Ovary (tissue), 7 donors: ENCODE measurements at regions not wholly inside any gene's neighbourhood (a gene's known extent, or its start where the extent isn't known, plus 50 kb on each side); places are given as distances from the start of the nearest gene placed in this dataset.

Source experiments
- DNase-seq, 5 donors: peaks; one replicate each; pipeline ENCODE4 v3.0.0-alpha.2; 2019 to 2020
- H3K27ac ChIP-seq, 2 donors: fragments of 200-600 bp; one replicate each; pipeline versions ENCODE4 v1.5.1 to v1.8.0; 2019 to 2022
- H3K27me3 ChIP-seq: fragments of 200-600 bp; one replicate; pipeline ENCODE4 v1.8.0; 2022
- H3K36me3 ChIP-seq: fragments of 200-600 bp; sonication (generic); one replicate; pipeline ENCODE4 v1.5.1; 2019
- H3K4me1 ChIP-seq: one replicate; pipeline ENCODE4 v1.8.1; 2013; ENCODE audit warnings: mild to moderate bottlenecking, moderate library complexity; ENCODE audit not compliant: insufficient read depth
- H3K4me3 ChIP-seq: fragments of 200-600 bp; sonication (generic); one replicate; pipeline ENCODE4 v1.5.1; 2017
- H3K9me3 ChIP-seq, 2 donors: fragments of 200-600 bp in 1 of 2; sonication (generic) in 1 of 2; one replicate each; pipeline versions ENCODE4 v1.5.1 to v1.8.1; 2013 to 2019; ENCODE audit warnings: mild to moderate bottlenecking in 1 of 2, moderate library complexity in 1 of 2
- EP300 ChIP-seq: sonication (generic); formaldehyde crosslinking; IDR thresholded peaks from one replicate; pipeline ENCODE4 v1.6.1; 2017; ENCODE audit warnings: antibody characterized with exemption
- POLR2A ChIP-seq: fragments of 450-650 bp; IDR thresholded peaks from one replicate; pipeline ENCODE4 v1.6.1; 2017; ENCODE audit warnings: antibody characterized with exemption, mild to moderate bottlenecking, moderate library complexity
- WGBS, 3 donors: extraction: QIAGEN DNeasy Blood & Tissue Kit in 1 of 3; methylation state at CpG; one replicate each; pipeline versions ENCODE4 v1.1.5 to v1.1.7; 2013 to 2017; 5-methylcytosine and 5-hydroxymethylcytosine counted together
- intact Hi-C, 4 donors: fragments of 100-400 bp; cut with DNase I; formaldehyde crosslinking; loops; one replicate each; pipeline versions ENCODE4 v1.11.0 to v1.15.1; 2022 to 2023
- TF ChIP-seq, protein P1 (sequence below), 3 donors: fragments of 450-650 bp in 2 of 3; fragments of 200-600 bp in 1 of 3; IDR thresholded peaks; one replicate each; pipeline versions ENCODE4 v1.5.1 to v1.8.0; 2016 to 2022; ENCODE audit warnings: antibody characterized with exemption in 3 of 3, mild to moderate bottlenecking in 1 of 3
- donor health status: DM: no; HTN: no; CAD: no; lungs with moderate emphysema.
- donor health status: DM: no; HTN: no; CAD: no.
- donor health status: Bipolar disorder and iron deficiency.
- donor health status: DM: no; HTN: no; CAD: no.
- donor health status: DM: yes; HTN: yes; CAD: no.

DNA sequence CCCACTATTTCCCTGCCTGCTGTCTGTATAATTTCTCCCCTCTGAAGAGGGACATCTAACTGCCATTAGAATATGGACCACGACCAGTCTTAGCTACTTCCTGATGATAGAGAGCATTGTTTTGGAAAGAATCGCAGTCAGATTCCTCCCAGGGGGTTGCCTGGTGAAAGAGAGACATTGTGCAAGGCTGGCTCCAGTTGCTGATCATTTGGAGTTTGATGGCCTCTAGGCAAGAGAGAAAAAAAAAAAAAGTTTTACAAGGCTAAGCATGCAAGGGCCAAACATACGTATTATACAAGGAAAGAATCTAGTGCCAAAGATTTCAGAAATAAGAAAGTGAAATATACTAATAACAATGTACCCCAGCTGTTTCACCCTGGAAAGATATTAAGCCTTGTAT, 182.2 kb downstream of the CMPK2 start:
- Histone ChIP-seq H3K27ac (no peak overlapping the region), H3K9me3 (no peaks in the 10 kb centered on the region), H3K36me3 (no peaks in the 10 kb centered on the region), H3K4me3 (no peak overlapping the region), H3K4me1 (no peaks in the 10 kb centered on the region), H3K27me3 (no peaks in the 10 kb centered on the region)
- 56 to 70% (median 64%) methylated on average over 3 of the region's 3 CpGs for WGBS, 3 donors
- TF ChIP-seq, protein P1, sequence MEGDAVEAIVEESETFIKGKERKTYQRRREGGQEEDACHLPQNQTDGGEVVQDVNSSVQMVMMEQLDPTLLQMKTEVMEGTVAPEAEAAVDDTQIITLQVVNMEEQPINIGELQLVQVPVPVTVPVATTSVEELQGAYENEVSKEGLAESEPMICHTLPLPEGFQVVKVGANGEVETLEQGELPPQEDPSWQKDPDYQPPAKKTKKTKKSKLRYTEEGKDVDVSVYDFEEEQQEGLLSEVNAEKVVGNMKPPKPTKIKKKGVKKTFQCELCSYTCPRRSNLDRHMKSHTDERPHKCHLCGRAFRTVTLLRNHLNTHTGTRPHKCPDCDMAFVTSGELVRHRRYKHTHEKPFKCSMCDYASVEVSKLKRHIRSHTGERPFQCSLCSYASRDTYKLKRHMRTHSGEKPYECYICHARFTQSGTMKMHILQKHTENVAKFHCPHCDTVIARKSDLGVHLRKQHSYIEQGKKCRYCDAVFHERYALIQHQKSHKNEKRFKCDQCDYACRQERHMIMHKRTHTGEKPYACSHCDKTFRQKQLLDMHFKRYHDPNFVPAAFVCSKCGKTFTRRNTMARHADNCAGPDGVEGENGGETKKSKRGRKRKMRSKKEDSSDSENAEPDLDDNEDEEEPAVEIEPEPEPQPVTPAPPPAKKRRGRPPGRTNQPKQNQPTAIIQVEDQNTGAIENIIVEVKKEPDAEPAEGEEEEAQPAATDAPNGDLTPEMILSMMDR (IDR thresholded peaks at IDR 0.05), result no peak
- no peak for TF ChIP-seq POLR2A
- TF ChIP-seq EP300, result no peak
- no peak for DNase-seq
- intact Hi-C loops, result no loop called here

DNA sequence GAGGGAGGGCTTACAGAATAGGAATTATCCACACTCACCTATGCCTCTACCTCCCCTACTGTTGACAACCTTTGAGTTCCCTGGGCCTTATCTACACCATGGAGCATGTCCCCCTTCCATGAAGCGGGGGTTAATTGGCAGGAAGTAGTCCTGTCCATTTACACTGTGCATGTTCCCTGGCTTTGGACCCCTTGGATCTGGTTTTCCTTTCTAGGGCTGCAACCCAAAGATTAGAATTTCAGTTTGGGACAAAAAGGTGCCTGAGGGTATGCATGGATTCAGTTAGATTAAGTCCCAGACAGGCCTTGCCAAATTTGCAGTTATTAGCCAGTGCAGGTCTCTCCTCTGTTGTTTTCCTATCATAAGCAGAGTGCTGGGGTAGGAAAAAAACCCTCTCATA, 180.3 kb downstream of the CMPK2 start:
- 90 to 100% (median 93%) methylated on average over 1 of the region's 1 CpG for WGBS, 3 donors

DNA sequence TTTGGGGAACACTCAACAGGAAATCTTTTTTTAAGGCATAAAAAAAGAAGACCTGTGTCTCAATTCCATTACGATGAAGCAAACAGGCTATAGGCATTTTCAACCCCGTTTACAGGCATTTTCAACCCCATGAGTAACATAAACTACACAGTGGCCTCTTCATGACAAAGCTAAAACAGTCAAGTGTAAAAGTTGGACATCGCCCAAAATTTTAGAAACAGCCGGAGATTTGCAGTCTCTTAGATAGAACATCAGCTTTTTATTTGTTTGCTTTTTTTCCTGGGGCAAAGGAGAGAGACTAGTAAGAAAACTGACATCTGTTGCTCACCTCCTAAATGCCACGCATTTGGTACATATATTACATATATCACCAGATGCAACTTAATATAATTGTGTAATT, 173.7 kb downstream of the CMPK2 start:
- H3K27me3 ChIP-seq, result no peaks in the 10 kb centered on the region
- no peaks in the 10 kb centered on the region for H3K36me3 ChIP-seq
- no peak overlapping the region for H3K27ac ChIP-seq
- TF ChIP-seq, protein P1 (IDR thresholded peaks at IDR 0.05), result no peak
- no peak for TF ChIP-seq POLR2A
- no peak for TF ChIP-seq EP300
- DNase-seq, result no peak
- no peaks in the 10 kb centered on the region for H3K9me3 ChIP-seq
- H3K4me3 ChIP-seq, result no peak overlapping the region
- intact Hi-C loops, result no loop called here
- H3K4me1 ChIP-seq, result no peaks in the 10 kb centered on the region
- WGBS, 3 donors, result 40 to 55% (median 45%) methylated on average over 5 of the region's 5 CpGs

More for the DNA sequence above, 180.3 kb downstream of the CMPK2 start:
- no peak overlapping the region for H3K27ac ChIP-seq
- H3K4me1 ChIP-seq, result no peaks in the 10 kb centered on the region
- no peak overlapping the region for H3K4me3 ChIP-seq
- intact Hi-C loops, result no loop called here
- no peak for TF ChIP-seq EP300
- TF ChIP-seq, protein P1 (IDR thresholded peaks at IDR 0.05), result no peak
- TF ChIP-seq POLR2A, result no peak
- no peaks in the 10 kb centered on the region for H3K9me3 ChIP-seq
- no peaks in the 10 kb centered on the region for H3K27me3 ChIP-seq
- no peaks in the 10 kb centered on the region for H3K36me3 ChIP-seq
- DNase-seq, result no peak

DNA sequence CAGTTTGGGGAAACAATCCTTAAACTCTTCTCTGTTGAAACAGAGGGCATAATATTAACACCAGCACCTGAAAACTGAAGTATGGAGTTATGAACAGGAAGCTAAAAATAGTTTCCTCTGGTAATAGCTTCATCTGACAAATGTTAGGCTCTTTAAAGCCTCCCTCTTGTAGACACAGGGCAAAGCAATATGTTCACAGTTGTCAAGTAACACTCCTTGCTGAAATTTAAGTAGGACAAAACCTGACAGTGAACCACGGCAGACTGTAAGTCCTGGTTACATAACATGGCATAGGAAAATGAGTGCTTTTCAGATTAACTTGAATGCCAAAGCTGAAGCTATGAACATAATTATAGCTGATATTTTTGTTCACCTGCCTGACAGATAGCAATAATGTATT, 172.9 kb downstream of the CMPK2 start:
- H3K27ac ChIP-seq, result no peak overlapping the region
- H3K9me3 ChIP-seq, result no peaks in the 10 kb centered on the region
- no peaks in the 10 kb centered on the region for H3K27me3 ChIP-seq
- no peaks in the 10 kb centered on the region for H3K36me3 ChIP-seq
- 53 to 61% (median 55%) methylated on average over 1 of the region's 1 CpG for WGBS, 3 donors
- no peak overlapping the region for H3K4me3 ChIP-seq
- DNase-seq, result no peak
- TF ChIP-seq, protein P1 (IDR thresholded peaks at IDR 0.05), result no peak
- TF ChIP-seq EP300, result no peak
- no peak for TF ChIP-seq POLR2A
- intact Hi-C loops, result no loop called here
- no peaks in the 10 kb centered on the region for H3K4me1 ChIP-seq

DNA sequence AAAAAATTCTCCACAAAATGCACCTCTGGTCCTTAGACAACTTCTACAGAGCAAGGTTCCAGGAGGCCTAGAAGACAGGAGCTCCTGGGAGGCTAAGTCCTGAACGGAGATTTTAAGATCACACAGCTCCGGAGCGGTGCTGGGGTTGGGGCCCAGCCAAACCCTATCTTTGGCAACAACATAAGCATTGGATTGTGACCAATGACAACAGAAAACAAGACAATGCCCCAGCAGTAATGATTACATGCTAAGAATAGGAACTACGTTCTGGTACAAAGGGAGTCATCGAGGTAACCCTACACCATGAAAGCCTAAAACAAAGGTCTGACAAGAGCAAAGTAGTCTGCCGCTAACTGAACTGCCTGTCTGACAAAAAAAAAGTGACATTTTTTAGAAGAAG, 171.2 kb downstream of the CMPK2 start:
- H3K27me3 ChIP-seq, result no peaks in the 10 kb centered on the region
- H3K36me3 ChIP-seq, result no peaks in the 10 kb centered on the region
- H3K4me3 ChIP-seq, result no peak overlapping the region
- no peaks in the 10 kb centered on the region for H3K4me1 ChIP-seq
- H3K9me3 ChIP-seq, result no peaks in the 10 kb centered on the region
- intact Hi-C loops, result no loop called here
- no peak for TF ChIP-seq EP300
- TF ChIP-seq, protein P1 (IDR thresholded peaks at IDR 0.05), result no peak
- no peak for TF ChIP-seq POLR2A
- 17 to 29% (median 19%) methylated on average over 6 of the region's 6 CpGs for WGBS, 3 donors
- no peak for DNase-seq
- no peak overlapping the region for H3K27ac ChIP-seq
